CD14-positive monocyte (primary cell): ENCODE measurements at regions not wholly inside any gene's neighbourhood (a gene's known extent, or its start where the extent isn't known, plus 50 kb on each side); places are given as distances from the start of the nearest gene placed in this dataset.

Experiments used
- DNase-seq, 3 donors: peaks; one replicate each; pipeline ENCODE4 v3.0.0-alpha.2; 2011 to 2022
- H2AFZ ChIP-seq: 2 replicates; pipeline ENCODE4 v1.6.0; 2012; ENCODE audit warnings: mild to moderate bottlenecking, low read depth, low read length, inconsistent platforms; ENCODE audit not compliant: insufficient read depth, poor library complexity, severe bottlenecking
- H3K27ac ChIP-seq, 2 donors: 1 replicate in 1 of 2; 2 replicates in 1 of 2; pipeline ENCODE4 v1.5.1; 2012 to 2013; ENCODE audit warnings: low read length in 2 of 2, control low read depth in 1 of 2, inconsistent platforms in 1 of 2, low read depth in 1 of 2, mild to moderate bottlenecking in 1 of 2
- H3K27me3 ChIP-seq, 2 donors: one replicate each; pipeline versions ENCODE4 v1.6.0 to v1.6.1; 2011 to 2013; ENCODE audit warnings: low read length in 2 of 2; ENCODE audit not compliant: control insufficient read depth in 2 of 2, insufficient read depth in 2 of 2
- H3K36me3 ChIP-seq, 2 donors: replicated peaks in 1 of 2; 1 replicate in 1 of 2; 2 replicates in 1 of 2; pipeline versions ENCODE4 v1.5.1 to v1.6.1; 2012 to 2013; ENCODE audit warnings: low read length in 2 of 2, control low read depth in 1 of 2, inconsistent platforms in 1 of 2, mild to moderate bottlenecking in 1 of 2; ENCODE audit not compliant: insufficient read depth in 2 of 2, control insufficient read depth in 1 of 2
- H3K4me1 ChIP-seq, 2 donors: 1 replicate in 1 of 2; 2 replicates in 1 of 2; pipeline versions ENCODE4 v1.5.1 to v1.6.1; 2012 to 2013; ENCODE audit warnings: low read length in 2 of 2, control low read depth in 1 of 2, inconsistent platforms in 1 of 2, mild to moderate bottlenecking in 1 of 2, moderate library complexity in 1 of 2; ENCODE audit not compliant: insufficient read depth in 2 of 2, control insufficient read depth in 1 of 2
- H3K4me2 ChIP-seq: replicated peaks from 2 replicates; pipeline ENCODE3; 2012; ENCODE audit warnings: low read length, moderate library complexity, mild to moderate bottlenecking; ENCODE audit not compliant: poor library complexity, severe bottlenecking; ENCODE audit errors: extremely low read depth
- H3K4me3 ChIP-seq, 3 experiments: fragments of 200-600 bp in 1 of 3; sonication (generic) in 1 of 3; replicated peaks in 1 of 3; 1 replicate in 2 of 3; 2 replicates in 1 of 3; pipeline ENCODE4 v1.5.1; 2011 to 2013; ENCODE audit warnings: low read length in 3 of 3, mild to moderate bottlenecking in 3 of 3, control low read depth in 2 of 3, low read depth in 2 of 3, inconsistent platforms in 1 of 3, moderate library complexity in 1 of 3
- H3K79me2 ChIP-seq: 2 replicates; pipeline ENCODE4 v1.6.0; 2012; ENCODE audit warnings: mild to moderate bottlenecking, control low read depth, inconsistent platforms, low read length, moderate library complexity; ENCODE audit not compliant: insufficient read depth
- H3K9ac ChIP-seq: 2 replicates; pipeline ENCODE4 v1.6.0; 2017; ENCODE audit warnings: low read length, mild to moderate bottlenecking; ENCODE audit not compliant: insufficient read depth, poor library complexity, severe bottlenecking
- H3K9me3 ChIP-seq, 2 donors: replicated peaks in 1 of 2; 1 replicate in 1 of 2; 2 replicates in 1 of 2; pipeline versions ENCODE4 v1.5.1 to v1.6.1; 2012 to 2013; ENCODE audit warnings: low read length in 2 of 2, control low read depth in 1 of 2; ENCODE audit not compliant: control insufficient read depth in 1 of 2, insufficient read depth in 1 of 2
- H4K20me1 ChIP-seq: 2 replicates; pipeline ENCODE4 v1.6.0; 2012; ENCODE audit warnings: mild to moderate bottlenecking, low read length, control low read depth, moderate library complexity; ENCODE audit not compliant: insufficient read depth
- H3K27ac Mint-ChIP-seq, 7 donors: one replicate each; pipeline ENCODE4 v1.8.0; 2020; ENCODE audit warnings: mild to moderate bottlenecking in 7 of 7, mixed read lengths in 7 of 7, moderate library complexity in 6 of 7, inconsistent platforms in 2 of 7
- H3K27me3 Mint-ChIP-seq, 3 donors: one replicate each; pipeline ENCODE4 v1.8.0; 2021 to 2022; ENCODE audit warnings: low read depth in 3 of 3, mild to moderate bottlenecking in 3 of 3, mixed read lengths in 3 of 3, moderate library complexity in 3 of 3, inconsistent platforms in 1 of 3
- H3K36me3 Mint-ChIP-seq, 2 donors: one replicate each; pipeline ENCODE4 v1.8.0; 2020; ENCODE audit warnings: mixed read lengths in 2 of 2, inconsistent platforms in 1 of 2, mild to moderate bottlenecking in 1 of 2
- H3K4me1 Mint-ChIP-seq: one replicate; pipeline ENCODE4 v1.8.0; 2020; ENCODE audit warnings: mild to moderate bottlenecking, mixed read lengths
- H3K4me3 Mint-ChIP-seq, 2 donors: one replicate each; pipeline ENCODE4 v1.8.0; 2020; ENCODE audit warnings: mild to moderate bottlenecking in 2 of 2, mixed read lengths in 2 of 2, moderate library complexity in 1 of 2
- H3K9me3 Mint-ChIP-seq, 7 donors: one replicate each; pipeline ENCODE4 v1.8.0; 2020 to 2022; ENCODE audit warnings: mixed read lengths in 7 of 7, mild to moderate bottlenecking in 6 of 7, moderate library complexity in 6 of 7, inconsistent platforms in 2 of 7
- WGBS: methylation state at CpG from one replicate; pipeline ENCODE4 v1.1.5; 2013; ENCODE audit warnings: missing lambda C conversion rate; ENCODE audit not compliant: insufficient coverage; 5-methylcytosine and 5-hydroxymethylcytosine counted together
- intact Hi-C, 2 donors: fragments of 100-400 bp; cut with micrococcal nuclease; formaldehyde crosslinking; loops; one replicate each; pipeline versions ENCODE4 v1.15.0 to v1.15.1; 2023
- TF ChIP-seq, protein P1 (sequence below): fragments of 200-600 bp; IDR thresholded peaks from one replicate; pipeline ENCODE4 v1.8.0; 2022; ENCODE audit warnings: antibody characterized with exemption, mild to moderate bottlenecking

DNA sequence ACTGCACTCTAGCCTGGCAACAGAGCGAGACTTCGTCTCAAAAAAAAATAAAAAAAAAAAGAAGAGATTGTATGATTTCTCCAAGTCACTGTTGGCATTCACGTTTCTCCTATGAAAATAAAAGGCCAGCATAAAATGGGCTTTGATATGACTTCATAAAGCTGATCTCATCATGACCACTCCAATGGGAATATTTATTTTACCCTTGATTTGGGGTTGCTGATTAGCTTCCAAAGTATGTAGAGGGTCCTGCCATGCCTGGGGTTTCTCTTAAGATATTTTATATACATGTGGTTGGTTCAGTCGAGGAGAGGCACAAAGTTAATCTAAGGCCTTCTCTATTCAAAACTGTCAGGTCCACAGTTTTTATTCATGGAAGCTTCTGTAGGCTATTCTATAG, 247.0 kb upstream of the TNC start:
- intact Hi-C loops, result no loop called here
- no peaks in the 10 kb centered on the region for H3K36me3 ChIP-seq
- no peaks in the 10 kb centered on the region for H3K27me3 ChIP-seq
- no peaks in the 10 kb centered on the region for H3K4me1 Mint-ChIP-seq
- no peak overlapping the region for H3K4me3 Mint-ChIP-seq
- DNase-seq, result no peak
- peaks cover 0 to 2% (median 0%) of the 10 kb centered on the region in 7 donors for H3K9me3 Mint-ChIP-seq
- no peak overlapping the region for H3K9ac ChIP-seq
- H3K27ac ChIP-seq, result no peak overlapping the region
- H3K4me2 ChIP-seq, result no peak overlapping the region
- TF ChIP-seq, protein P1, sequence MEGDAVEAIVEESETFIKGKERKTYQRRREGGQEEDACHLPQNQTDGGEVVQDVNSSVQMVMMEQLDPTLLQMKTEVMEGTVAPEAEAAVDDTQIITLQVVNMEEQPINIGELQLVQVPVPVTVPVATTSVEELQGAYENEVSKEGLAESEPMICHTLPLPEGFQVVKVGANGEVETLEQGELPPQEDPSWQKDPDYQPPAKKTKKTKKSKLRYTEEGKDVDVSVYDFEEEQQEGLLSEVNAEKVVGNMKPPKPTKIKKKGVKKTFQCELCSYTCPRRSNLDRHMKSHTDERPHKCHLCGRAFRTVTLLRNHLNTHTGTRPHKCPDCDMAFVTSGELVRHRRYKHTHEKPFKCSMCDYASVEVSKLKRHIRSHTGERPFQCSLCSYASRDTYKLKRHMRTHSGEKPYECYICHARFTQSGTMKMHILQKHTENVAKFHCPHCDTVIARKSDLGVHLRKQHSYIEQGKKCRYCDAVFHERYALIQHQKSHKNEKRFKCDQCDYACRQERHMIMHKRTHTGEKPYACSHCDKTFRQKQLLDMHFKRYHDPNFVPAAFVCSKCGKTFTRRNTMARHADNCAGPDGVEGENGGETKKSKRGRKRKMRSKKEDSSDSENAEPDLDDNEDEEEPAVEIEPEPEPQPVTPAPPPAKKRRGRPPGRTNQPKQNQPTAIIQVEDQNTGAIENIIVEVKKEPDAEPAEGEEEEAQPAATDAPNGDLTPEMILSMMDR, result no peak
- no peaks in the 10 kb centered on the region for H3K9me3 ChIP-seq
- peaks cover 0 to 2% (median 0%) of the 10 kb centered on the region in 3 donors for H3K27me3 Mint-ChIP-seq
- no CpG with 5 or more reads among the region's 4 CpGs for WGBS
- H3K79me2 ChIP-seq, result no peaks in the 10 kb centered on the region
- H3K27ac Mint-ChIP-seq, result no peak overlapping the region
- H4K20me1 ChIP-seq, result no peaks in the 10 kb centered on the region
- H3K4me3 ChIP-seq, result no peak overlapping the region
- no peak overlapping the region for H2AFZ ChIP-seq
- no peaks in the 10 kb centered on the region for H3K36me3 Mint-ChIP-seq
- no peaks in the 10 kb centered on the region for H3K4me1 ChIP-seq

DNA sequence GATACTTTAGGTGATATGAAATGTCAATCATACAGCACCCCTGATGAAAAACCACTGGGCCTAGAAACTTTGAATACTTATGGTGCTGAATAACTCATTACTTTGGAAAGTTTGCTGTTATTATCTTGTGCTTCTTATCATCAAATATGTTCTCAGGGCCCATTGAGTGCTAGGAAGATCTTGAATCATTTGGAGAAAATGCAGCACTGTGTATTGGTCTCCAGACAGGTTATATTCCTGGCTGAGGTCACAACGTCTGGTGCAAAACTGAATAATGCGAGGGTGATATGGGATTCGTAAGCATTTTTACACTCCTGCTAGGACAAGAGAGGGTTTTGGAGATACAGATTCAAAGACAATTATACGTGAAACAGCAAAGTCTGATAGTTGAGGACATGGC, 249.4 kb upstream of the TNC start:
- Histone ChIP-seq H3K36me3 (no peaks in the 10 kb centered on the region), H3K4me1 (no peaks in the 10 kb centered on the region), H3K79me2 (no peaks in the 10 kb centered on the region), H2AFZ (no peak overlapping the region), H3K9ac (no peak overlapping the region), H3K4me2 (no peak overlapping the region), H3K4me3 (no peak overlapping the region), H4K20me1 (no peaks in the 10 kb centered on the region), H3K27ac (no peak overlapping the region), H3K9me3 (no peaks in the 10 kb centered on the region), H3K27me3 (no peaks in the 10 kb centered on the region)
- Mint-ChIP-seq H3K27ac (no peak overlapping the region), H3K27me3 (peaks cover 0 to 2% (median 0%) of the 10 kb centered on the region in 3 donors), H3K36me3 (no peaks in the 10 kb centered on the region), H3K4me3 (no peak overlapping the region), H3K4me1 (no peaks in the 10 kb centered on the region), H3K9me3 (peaks cover 0 to 5% (median 1%) of the 10 kb centered on the region in 7 donors)
- intact Hi-C loops, result no loop called here
- TF ChIP-seq, protein P1, result no peak
- 100% methylated on average over 2 of the region's 4 CpGs for WGBS
- DNase-seq, result no peak
